ENCODE measurements at regions not wholly inside any gene's neighbourhood (a gene's known extent, or its start where the extent isn't known, plus 50 kb on each side); places are given as distances from the start of the nearest gene placed in this dataset.

GRCh38 chr9:100667448-100667847 is 89.6 kb downstream of the CAVIN4 start:
- Histone ChIP-seq H2AFZ (ENCODE audit: low read depth, low read length) (no peak overlapping the region), H3K36me3 (ENCODE audit: control insufficient read depth, insufficient read depth, low read length) (no peaks in the 10 kb centered on the region), H3K9ac (ENCODE audit: insufficient read depth in 1 of 2, low read depth in 2 of 2, low read length in 2 of 2) (no peak overlapping the region), H3K4me1 (replicated peaks in 1 of 2; ENCODE audit: control insufficient read depth in 2 of 2, insufficient read depth in 2 of 2, low read length in 2 of 2) (no peaks in the 10 kb centered on the region), H3K9me3 (replicated peaks; ENCODE audit: control insufficient read depth, insufficient read depth, low read depth, low read length) (no peaks in the 10 kb centered on the region), H3K27ac (ENCODE audit: extremely low read depth, low read depth, low read length) (no peak overlapping the region), H3K4me3 (no peak overlapping the region), H3K79me2 (ENCODE audit: control insufficient read depth, insufficient read depth, low read length) (no peaks in the 10 kb centered on the region), H3K9me1 (ENCODE audit: control insufficient read depth, insufficient read depth, low read length) (no peaks in the 10 kb centered on the region), H4K20me1 (replicated peaks; ENCODE audit: control insufficient read depth, insufficient read depth, low read length) (no peaks in the 10 kb centered on the region), H3K4me2 (ENCODE audit: insufficient read depth, low read length) (no peak overlapping the region), H3K27me3 (ENCODE audit: control insufficient read depth in 2 of 2, insufficient read depth in 2 of 2, low read length in 2 of 2) (no peaks in the 10 kb centered on the region)
- no TSS peak for BruUV-seq (replicated peaks)
- 0% methylated on average over 5 of the region's 5 CpGs for WGBS (ENCODE audit: insufficient coverage, low coverage, missing lambda C conversion rate)
- no peak for FAIRE-seq
- CTCF ChIA-PET (ENCODE audit: low intra/inter-chr PET ratio): no interaction called here
- no peak for DNase-seq (ENCODE audit: extremely low read depth in 1 of 4, low spot score in 3 of 4)
- POLR2A ChIA-PET: no interaction called here
- in situ Hi-C loops (cut with MboI) (no loop called here), intact Hi-C loops (cut with micrococcal nuclease) (no loop called here)
- no peak for ATAC-seq
- TF ChIP-seq EGR1 (conservative IDR thresholded peaks at IDR 0.05) (no peak), RERE (CRISPR knock-in tag; IDR thresholded peaks at IDR 0.05; ENCODE audit: borderline replicate concordance) (no peak), ZKSCAN3 (CRISPR knock-in tag; IDR thresholded peaks at IDR 0.05) (no peak), KAT8 (IDR thresholded peaks at IDR 0.05; ENCODE audit: low read depth) (no peak), NKRF (IDR thresholded peaks at IDR 0.05; ENCODE audit: borderline replicate concordance) (no peak), POLR3G (IDR thresholded peaks at IDR 0.05; ENCODE audit: extremely low read depth, insufficient read length, insufficient replicate concordance) (no peak), SMC3 (conservative IDR thresholded peaks at IDR 0.05; ENCODE audit: insufficient read depth, low read depth, low read length) (no peak), E2F4 (CRISPR knock-in tag; IDR thresholded peaks at IDR 0.05; ENCODE audit: low read depth) (no peak), HMBOX1 (IDR thresholded peaks at IDR 0.05) (no peak), SMARCC2 (IDR thresholded peaks at IDR 0.05; ENCODE audit: low read depth) (no peak), ZNF23 (CRISPR knock-in tag; IDR thresholded peaks at IDR 0.05) (no peak), ZNF398 (CRISPR knock-in tag; IDR thresholded peaks at IDR 0.05) (no peak)
